MM.1S (cell line): ENCODE measurements at regions not wholly inside any gene's neighbourhood (a gene's known extent, or its start where the extent isn't known, plus 50 kb on each side); places are given as distances from the start of the nearest gene placed in this dataset.

Experiments used
- CTCF ChIP-seq: fragments of 300-600 bp; sonication (generic); IDR thresholded peaks from 2 replicates; pipeline ENCODE4 v1.5.1; 2016; ENCODE audit warnings: antibody characterized with exemption, low read length, mixed read lengths
- EZH2 ChIP-seq: fragments of 300-600 bp; sonication (generic); optimal IDR thresholded peaks from 2 replicates; pipeline ENCODE3; 2017; ENCODE audit warnings: low read depth, mild to moderate bottlenecking, antibody characterized with exemption, low read length, mixed read lengths

- TF ChIP-seq CTCF (no peak), EZH2 (no peak)
Observed at GRCh38 chr15:79738143-79738542, 158.7 kb downstream of the MTHFS start.
